T-cell (primary cell): ENCODE measurements at regions not wholly inside any gene's neighbourhood (a gene's known extent, or its start where the extent isn't known, plus 50 kb on each side); places are given as distances from the start of the nearest gene placed in this dataset.
"Not testable (repeated sequence)": the region's sequence is repeated elsewhere in the genome, so short reads cannot be mapped to it uniquely, and the experiment has no call there.

Experiments
- ATAC-seq, 4 experiments: fragments of 200-7000 bp in 3 of 4; fragments of 150-1000 bp in 1 of 4; cut with Tn5 transposase; replicated peaks in 1 of 4; 1 replicate in 3 of 4; 2 replicates in 1 of 4; pipeline ENCODE4 v1.10.0; 2021; ENCODE audit warnings: moderate library complexity in 3 of 4, mild to moderate bottlenecking in 2 of 4, moderate number of reproducible peaks in 1 of 4
- CTCF ChIA-PET, 2 donors: fragments of 300-600 bp; sonication (Branson Sonifier 250); formaldehyde crosslinking; loops; one replicate each; lab custom pipeline; 2022; ENCODE audit warnings: antibody characterized with exemption in 2 of 2; lab: Charles Lee
- POLR2A ChIA-PET, 2 donors: fragments of 300-600 bp; sonication (Branson Sonifier 250); formaldehyde crosslinking; loops; one replicate each; lab custom pipeline; 2022; ENCODE audit warnings: antibody characterized with exemption in 2 of 2; lab: Charles Lee
- DNase-seq, 35 experiments: peaks; one replicate each; pipeline versions ENCODE4 v3.0.0 to v3.0.0-alpha.2; 2013 to 2023
- H3K27ac ChIP-seq: one replicate; pipeline ENCODE4 v1.5.1; 2013; ENCODE audit warnings: low read length
- H3K27me3 ChIP-seq, 2 experiments: replicated peaks in 1 of 2; 1 replicate in 1 of 2; 2 replicates in 1 of 2; pipeline versions ENCODE4 v1.6.1 to v1.7.0; 2013; ENCODE audit warnings: low read length in 1 of 2, mixed read lengths in 1 of 2; ENCODE audit not compliant: control insufficient read depth in 2 of 2, insufficient read depth in 2 of 2; ENCODE audit errors: extremely low read depth in 1 of 2
- H3K36me3 ChIP-seq, 2 donors: 1 replicate in 1 of 2; 2 replicates in 1 of 2; pipeline versions ENCODE4 v1.6.1 to v1.7.0; 2013; ENCODE audit warnings: low read length in 1 of 2; ENCODE audit not compliant: control insufficient read depth in 2 of 2, insufficient read depth in 1 of 2; ENCODE audit errors: extremely low read depth in 1 of 2
- H3K4me1 ChIP-seq, 2 experiments: 1 replicate in 1 of 2; 2 replicates in 1 of 2; pipeline versions ENCODE4 v1.6.1 to v1.7.0; 2013; ENCODE audit warnings: low read length in 2 of 2, mixed read lengths in 1 of 2; ENCODE audit not compliant: insufficient read depth in 2 of 2, control insufficient read depth in 1 of 2; ENCODE audit errors: extremely low read depth in 1 of 2
- H3K4me3 ChIP-seq, 2 donors: 1 replicate in 1 of 2; 2 replicates in 1 of 2; pipeline versions ENCODE4 v1.5.1 to v1.7.0; 2013; ENCODE audit warnings: mild to moderate bottlenecking in 2 of 2, low read length in 1 of 2, moderate library complexity in 1 of 2; ENCODE audit not compliant: control insufficient read depth in 1 of 2; ENCODE audit errors: extremely low read depth in 1 of 2
- H3K9me3 ChIP-seq: 2 replicates; pipeline ENCODE4 v1.7.0; 2013
- H3K27ac Mint-ChIP-seq, 2 donors: one replicate each; pipeline ENCODE4 v1.8.0; 2020 to 2021; ENCODE audit warnings: mild to moderate bottlenecking in 2 of 2, mixed read lengths in 2 of 2
- H3K27me3 Mint-ChIP-seq, 2 donors: one replicate each; pipeline ENCODE4 v1.8.0; 2021 to 2022; ENCODE audit warnings: mixed read lengths in 2 of 2
- H3K36me3 Mint-ChIP-seq: one replicate; pipeline ENCODE4 v1.8.0; 2021; ENCODE audit warnings: mixed read lengths
- H3K4me1 Mint-ChIP-seq, 3 donors: one replicate each; pipeline ENCODE4 v1.8.0; 2020 to 2022; ENCODE audit warnings: mixed read lengths in 3 of 3, mild to moderate bottlenecking in 1 of 3
- H3K4me3 Mint-ChIP-seq, 3 donors: one replicate each; pipeline ENCODE4 v1.8.0; 2020 to 2022; ENCODE audit warnings: mild to moderate bottlenecking in 3 of 3, mixed read lengths in 3 of 3, moderate library complexity in 3 of 3
- H3K9me3 Mint-ChIP-seq, 3 donors: one replicate each; pipeline ENCODE4 v1.8.0; 2020 to 2022; ENCODE audit warnings: mixed read lengths in 3 of 3
- WGBS: methylation state at CpG from one replicate; pipeline ENCODE4 v1.1.5; 2013; ENCODE audit warnings: missing lambda C conversion rate; ENCODE audit not compliant: insufficient coverage; 5-methylcytosine and 5-hydroxymethylcytosine counted together

DNA sequence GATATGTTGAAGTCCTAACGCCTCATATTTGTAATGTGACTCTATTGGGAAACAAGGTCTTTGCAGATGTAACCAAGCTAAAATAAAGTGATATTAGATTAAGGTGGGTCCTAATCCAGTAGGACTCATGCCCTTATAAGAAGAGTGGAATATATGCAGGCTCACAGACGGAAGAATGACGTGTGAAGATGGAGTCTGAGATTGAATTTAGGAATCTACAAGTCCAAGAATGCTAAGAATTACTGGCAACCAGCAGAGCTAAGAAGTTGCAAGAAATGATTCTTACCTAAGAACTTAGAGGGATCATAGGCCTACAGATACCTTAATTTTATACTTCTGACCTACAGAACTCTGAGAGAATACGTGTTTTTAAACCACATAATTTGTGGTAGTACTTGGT, 350.0 kb upstream of the ST8SIA4 start:
- Histone ChIP-seq H3K4me1 (no peaks in the 10 kb centered on the region), H3K4me3 (no peak overlapping the region), H3K27ac (no peak overlapping the region), H3K36me3 (no peaks in the 10 kb centered on the region), H3K9me3 (no peaks in the 10 kb centered on the region), H3K27me3 (no peaks in the 10 kb centered on the region)
- ATAC-seq, result no peak
- peaks cover 0 to 6% of the 10 kb centered on the region in 2 donors for H3K27me3 Mint-ChIP-seq
- WGBS, result 81% methylated on average over 3 of the region's 4 CpGs
- ChIA-PET POLR2A (no interaction called here), CTCF (no interaction called here)
- H3K9me3 Mint-ChIP-seq, result peaks cover 0 to 6% (median 4%) of the 10 kb centered on the region in 3 donors
- H3K27ac Mint-ChIP-seq, result no peak overlapping the region
- DNase-seq, result no peak
- no peak overlapping the region for H3K4me3 Mint-ChIP-seq
- no peaks in the 10 kb centered on the region for H3K4me1 Mint-ChIP-seq
- H3K36me3 Mint-ChIP-seq, result no peaks in the 10 kb centered on the region

DNA sequence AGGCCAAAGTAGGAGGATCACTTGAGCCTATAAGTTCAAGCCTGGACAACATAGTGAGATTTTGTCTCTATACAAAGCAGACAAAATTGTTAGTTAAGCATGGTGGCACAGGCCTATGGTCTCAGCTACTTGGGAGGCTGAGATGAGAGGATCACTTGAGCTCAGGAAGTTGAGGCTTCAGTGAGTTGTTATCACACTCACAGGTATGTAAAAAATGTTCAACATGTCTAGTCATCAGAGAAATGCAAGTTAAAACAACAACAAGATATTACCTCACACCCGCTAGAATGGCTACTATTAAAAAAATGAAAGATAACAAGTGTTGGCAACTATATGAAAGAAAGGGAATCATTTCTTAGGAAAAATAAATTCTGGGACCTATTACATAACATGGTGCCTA, 341.5 kb upstream of the ST8SIA4 start:
- POLR2A ChIA-PET, result no interaction called here
- H3K27me3 Mint-ChIP-seq, result peaks cover 0 to 4% of the 10 kb centered on the region in 2 donors
- Histone ChIP-seq H3K9me3 (no peaks in the 10 kb centered on the region), H3K27me3 (no peaks in the 10 kb centered on the region), H3K4me1 (no peaks in the 10 kb centered on the region), H3K27ac (no peak overlapping the region), H3K4me3 (no peak overlapping the region), H3K36me3 (no peaks in the 10 kb centered on the region)
- no peak overlapping the region for H3K4me3 Mint-ChIP-seq
- CTCF ChIA-PET, result no interaction called here
- ATAC-seq (no peak), DNase-seq (no peak)
- H3K9me3 Mint-ChIP-seq, result peaks cover 4 to 17% (median 14%) of the 10 kb centered on the region in 3 donors
- H3K4me1 Mint-ChIP-seq, result no peaks in the 10 kb centered on the region
- WGBS, result no CpG with 5 or more reads among the region's 1 CpG
- H3K27ac Mint-ChIP-seq, result no peak overlapping the region
- H3K36me3 Mint-ChIP-seq, result no peaks in the 10 kb centered on the region

DNA sequence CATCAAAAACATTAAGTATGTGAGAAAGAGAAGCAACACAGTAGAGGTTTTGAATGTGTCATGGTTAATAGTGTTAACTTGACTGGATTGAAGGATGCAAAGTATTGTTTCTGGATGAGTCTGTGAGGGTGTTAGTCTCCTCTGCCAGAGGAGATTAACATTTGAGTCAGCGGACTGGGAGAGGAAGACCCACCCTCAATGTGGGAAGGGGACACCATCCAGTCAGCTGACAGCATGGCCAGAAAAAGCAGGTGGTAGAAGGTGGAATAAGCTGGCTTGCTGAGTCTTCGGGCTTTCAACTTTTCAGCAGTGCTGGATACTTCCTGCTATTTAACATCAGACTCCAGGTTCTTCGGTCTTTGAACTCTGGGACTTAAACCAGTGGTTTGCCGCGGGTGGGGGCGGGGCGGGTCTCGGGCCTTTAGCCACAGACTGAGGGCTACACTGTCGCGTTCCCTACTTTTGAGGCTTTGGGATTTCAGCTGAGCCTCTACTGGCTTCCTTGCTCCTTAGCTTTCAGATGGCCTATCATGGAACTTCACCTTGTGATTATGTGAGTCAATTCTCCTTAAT, 309.9 kb upstream of the ST8SIA4 start:
- Histone ChIP-seq H3K4me3 (no peak overlapping the region), H3K27me3 (no peaks in the 10 kb centered on the region), H3K9me3 (no peaks in the 10 kb centered on the region), H3K4me1 (no peaks in the 10 kb centered on the region), H3K36me3 (no peaks in the 10 kb centered on the region), H3K27ac (no peak overlapping the region)
- ATAC-seq (no peak), DNase-seq (no peak)
- H3K36me3 Mint-ChIP-seq, result no peaks in the 10 kb centered on the region
- no peak overlapping the region for H3K27ac Mint-ChIP-seq
- no peaks in the 10 kb centered on the region for H3K4me1 Mint-ChIP-seq
- H3K9me3 Mint-ChIP-seq, result peaks cover 0 to 4% (median 0%) of the 10 kb centered on the region in 3 donors
- H3K27me3 Mint-ChIP-seq, result peaks cover 2 to 7% of the 10 kb centered on the region in 2 donors
- whole genome bisulfite sequencing, result 81% methylated on average over 7 of the region's 10 CpGs
- POLR2A ChIA-PET, result interaction anchor here in 1 of 2 donors (0.5 kb wide), 1 partner anchor 1593 kb away, joined by 8 read pairs; no protein-coding TSS in a partner anchor
- H3K4me3 Mint-ChIP-seq, result no peak overlapping the region
- CTCF ChIA-PET, result interaction anchor here in 1 of 2 donors (0.7 kb wide), 1 partner anchor 261 kb away, joined by 4 read pairs; no protein-coding TSS in a partner anchor

DNA sequence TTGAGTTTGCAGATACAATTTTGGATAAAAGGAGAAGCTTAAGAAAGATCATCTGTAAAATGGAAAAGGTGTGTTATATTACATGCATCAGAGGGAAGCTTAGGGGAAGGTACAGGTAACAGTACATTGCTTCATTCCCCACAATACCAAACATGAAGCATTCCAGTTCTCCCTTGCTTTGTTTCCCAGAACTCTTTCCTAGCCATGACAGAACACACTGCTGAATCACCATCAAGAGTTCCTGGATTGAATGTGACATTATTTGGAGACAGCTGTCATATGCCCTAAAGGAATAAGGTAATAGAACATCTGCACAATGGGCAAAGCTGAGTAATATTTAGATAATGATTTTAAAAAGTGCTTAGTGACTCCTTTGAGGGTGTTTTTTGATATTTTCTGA, 303.5 kb upstream of the ST8SIA4 start:
- Histone ChIP-seq H3K4me3 (no peak overlapping the region), H3K27me3 (no peaks in the 10 kb centered on the region), H3K4me1 (no peaks in the 10 kb centered on the region), H3K36me3 (no peaks in the 10 kb centered on the region), H3K9me3 (no peaks in the 10 kb centered on the region), H3K27ac (no peak overlapping the region)
- DNase-seq (no peak), ATAC-seq (no peak)
- Mint-ChIP-seq H3K4me1 (no peaks in the 10 kb centered on the region), H3K27ac (no peak overlapping the region), H3K9me3 (no peaks in the 10 kb centered on the region), H3K27me3 (peaks cover 2 to 7% of the 10 kb centered on the region in 2 donors), H3K36me3 (no peaks in the 10 kb centered on the region), H3K4me3 (no peak overlapping the region)
- ChIA-PET POLR2A (no interaction called here), CTCF (no interaction called here)

DNA sequence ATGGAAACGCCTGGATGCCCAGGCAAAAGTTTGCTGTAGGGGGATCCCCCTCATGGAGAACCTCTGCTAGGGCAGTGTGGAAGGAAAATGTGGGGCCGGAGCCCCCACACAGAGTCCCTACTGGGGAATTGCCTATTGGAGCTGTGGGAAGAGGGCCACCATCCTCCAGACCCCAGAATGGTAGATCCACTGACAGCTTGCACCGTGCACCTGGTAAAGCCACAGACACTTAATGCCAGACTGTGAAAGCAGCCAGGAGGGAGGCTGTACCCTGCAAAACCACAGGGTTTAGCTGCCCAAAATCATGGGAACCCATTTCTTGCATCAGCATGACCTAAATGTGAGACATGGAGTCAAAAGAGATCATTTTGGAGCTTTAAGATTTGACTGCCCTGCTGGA, 302.0 kb upstream of the ST8SIA4 start:
- H3K9me3 ChIP-seq, H3K4me3 ChIP-seq, H3K4me3 Mint-ChIP-seq, H3K27me3 Mint-ChIP-seq, H3K4me1 ChIP-seq, H3K27ac Mint-ChIP-seq, H3K4me1 Mint-ChIP-seq, H3K36me3 Mint-ChIP-seq, POLR2A ChIA-PET, H3K27ac ChIP-seq, H3K27me3 ChIP-seq, CTCF ChIA-PET, H3K9me3 Mint-ChIP-seq, H3K36me3 ChIP-seq, DNase-seq, ATAC-seq: not testable (repeated sequence)
- WGBS, result 50% methylated on average over 2 of the region's 3 CpGs

DNA sequence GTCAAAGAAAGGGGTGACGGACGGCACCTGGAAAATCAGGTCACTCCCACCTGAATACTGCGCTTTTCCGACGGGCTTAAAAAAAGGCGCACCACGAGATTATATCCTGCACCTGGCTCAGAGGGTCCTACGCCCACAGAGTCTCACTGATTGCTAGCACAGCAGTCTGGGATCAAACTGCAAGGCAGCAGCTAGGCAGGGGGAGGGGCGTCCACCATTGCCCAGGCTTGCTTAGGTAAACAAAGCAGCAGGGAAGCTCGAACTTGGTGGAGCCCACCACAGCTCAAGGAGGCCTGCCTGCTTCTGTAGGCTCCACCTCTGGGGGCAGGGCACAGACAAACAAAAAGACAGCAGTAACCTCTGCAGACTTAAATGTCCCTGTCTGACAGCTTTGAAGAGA, 277.3 kb upstream of the ST8SIA4 start:
- H3K27ac ChIP-seq, H3K4me3 Mint-ChIP-seq, H3K9me3 ChIP-seq, H3K4me1 ChIP-seq, POLR2A ChIA-PET, CTCF ChIA-PET, H3K36me3 Mint-ChIP-seq, H3K4me3 ChIP-seq, H3K27ac Mint-ChIP-seq, H3K27me3 Mint-ChIP-seq, H3K36me3 ChIP-seq, DNase-seq, H3K4me1 Mint-ChIP-seq, ATAC-seq, H3K27me3 ChIP-seq, H3K9me3 Mint-ChIP-seq: not testable (repeated sequence)
- 83% methylated on average over 6 of the region's 10 CpGs for WGBS

DNA sequence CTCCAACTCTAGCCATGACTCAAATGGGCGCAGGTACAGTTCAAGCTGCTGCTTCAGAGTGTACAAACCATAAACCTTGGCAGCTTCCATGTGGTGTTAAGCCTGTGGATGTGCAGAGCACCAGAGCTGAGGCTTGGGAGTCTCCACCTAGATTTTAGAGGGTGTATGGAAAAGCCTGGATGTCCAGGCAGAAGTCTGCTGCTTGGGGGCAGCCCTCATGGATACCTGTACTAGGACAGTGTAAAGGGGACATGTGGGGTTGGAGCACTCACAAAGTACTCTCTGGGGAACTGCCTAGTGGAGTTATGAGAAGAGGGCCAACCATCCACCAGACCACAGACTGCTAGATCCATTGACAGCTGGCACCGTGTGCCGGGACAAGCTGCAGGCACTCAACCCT, 273.5 kb upstream of the ST8SIA4 start:
- no peaks in the 10 kb centered on the region for H3K4me1 Mint-ChIP-seq
- Histone ChIP-seq H3K27me3 (peaks cover 0 to 3% of the 10 kb centered on the region in 2 experiments), H3K36me3 (no peaks in the 10 kb centered on the region), H3K4me3 (no peak overlapping the region), H3K9me3 (no peaks in the 10 kb centered on the region), H3K4me1 (no peaks in the 10 kb centered on the region), H3K27ac (no peak overlapping the region)
- ChIA-PET CTCF (no interaction called here), POLR2A (no interaction called here)
- no peak for ATAC-seq
- H3K9me3 Mint-ChIP-seq, result peaks cover 0 to 5% (median 5%) of the 10 kb centered on the region in 3 donors
- WGBS, result 20% methylated on average over 1 of the region's 3 CpGs
- DNase-seq, result no peak
- H3K27me3 Mint-ChIP-seq, result no peaks in the 10 kb centered on the region
- H3K4me3 Mint-ChIP-seq, result no peak overlapping the region
- H3K27ac Mint-ChIP-seq, result no peak overlapping the region
- H3K36me3 Mint-ChIP-seq, result no peaks in the 10 kb centered on the region
